Kidney epithelial cell (primary cell): ENCODE measurements at regions not wholly inside any gene's neighbourhood (a gene's known extent, or its start where the extent isn't known, plus 50 kb on each side); places are given as distances from the start of the nearest gene placed in this dataset.

Experiments
- DNase-seq: peaks from one replicate; pipeline ENCODE4 v3.0.0-alpha.2; 2010; ENCODE audit warnings: low read depth
- H3K27me3 ChIP-seq: 2 replicates; pipeline ENCODE4 v1.6.0; 2011; ENCODE audit warnings: low read length; ENCODE audit not compliant: control insufficient read depth, insufficient read depth
- H3K36me3 ChIP-seq: 2 replicates; pipeline ENCODE4 v1.5.1; 2011; ENCODE audit warnings: low read length; ENCODE audit not compliant: control insufficient read depth, insufficient read depth
- H3K4me3 ChIP-seq: 2 replicates; pipeline ENCODE4 v1.5.1; 2011; ENCODE audit warnings: low read depth, mild to moderate bottlenecking, control low read depth, low read length
- CTCF ChIP-seq: IDR thresholded peaks from 2 replicates; pipeline ENCODE4 v1.5.1; 2011; ENCODE audit warnings: mild to moderate bottlenecking, moderate library complexity, low read length, control low read depth, inconsistent platforms; ENCODE audit not compliant: insufficient read depth, poor library complexity, severe bottlenecking

- H3K4me3 ChIP-seq, result no peak overlapping the region
- H3K27me3 ChIP-seq, result no peaks in the 10 kb centered on the region
- DNase-seq, result no peak
- TF ChIP-seq CTCF, result no peak
- no peaks in the 10 kb centered on the region for H3K36me3 ChIP-seq
Observed at GRCh38 chr6:148249679-148250375, 92.8 kb upstream of the SASH1 start.

- no peaks in the 10 kb centered on the region for H3K27me3 ChIP-seq
- no peak for DNase-seq
- no peaks in the 10 kb centered on the region for H3K36me3 ChIP-seq
- TF ChIP-seq CTCF, result peak; percentile 24
- no peak overlapping the region for H3K4me3 ChIP-seq
Observed at GRCh38 chr6:148250975-148251685, 91.5 kb upstream of the SASH1 start.

- Histone ChIP-seq H3K36me3 (no peaks in the 10 kb centered on the region), H3K27me3 (no peaks in the 10 kb centered on the region), H3K4me3 (no peak overlapping the region)
- no peak for TF ChIP-seq CTCF
- no peak for DNase-seq
Observed at GRCh38 chr6:148251891-148252290, 90.7 kb upstream of the SASH1 start.

- TF ChIP-seq CTCF, result no peak
- no peaks in the 10 kb centered on the region for H3K27me3 ChIP-seq
- H3K36me3 ChIP-seq, result no peaks in the 10 kb centered on the region
- no peak for DNase-seq
- no peak overlapping the region for H3K4me3 ChIP-seq
Observed at GRCh38 chr6:148257810-148258209, 84.8 kb upstream of the SASH1 start.

- Histone ChIP-seq H3K36me3 (no peaks in the 10 kb centered on the region), H3K4me3 (no peak overlapping the region), H3K27me3 (no peaks in the 10 kb centered on the region)
- DNase-seq, result no peak
- TF ChIP-seq CTCF, result no peak
Observed at GRCh38 chr6:148258868-148259267, 83.8 kb upstream of the SASH1 start.
